Thyroid gland (tissue), 4 donors: ENCODE measurements at regions not wholly inside any gene's neighbourhood (a gene's known extent, or its start where the extent isn't known, plus 50 kb on each side); places are given as distances from the start of the nearest gene placed in this dataset.

Experiments used
- POLR2A ChIP-seq, 2 donors: fragments of 450-650 bp; IDR thresholded peaks; one replicate each; pipeline ENCODE4 v1.6.1; 2017; ENCODE audit warnings: antibody characterized with exemption in 2 of 2, mild to moderate bottlenecking in 2 of 2, moderate library complexity in 1 of 2
- TF ChIP-seq, protein P1 (sequence below), 6 experiments: fragments of 200-600 bp in 3 of 6; fragments of 450-650 bp in 3 of 6; sonication (generic) in 3 of 6; IDR thresholded peaks; one replicate each; pipeline ENCODE4 v1.5.1; 2016 to 2019; ENCODE audit warnings: antibody characterized with exemption in 6 of 6, mild to moderate bottlenecking in 2 of 6, inconsistent platforms in 1 of 6, moderate library complexity in 1 of 6

DNA sequence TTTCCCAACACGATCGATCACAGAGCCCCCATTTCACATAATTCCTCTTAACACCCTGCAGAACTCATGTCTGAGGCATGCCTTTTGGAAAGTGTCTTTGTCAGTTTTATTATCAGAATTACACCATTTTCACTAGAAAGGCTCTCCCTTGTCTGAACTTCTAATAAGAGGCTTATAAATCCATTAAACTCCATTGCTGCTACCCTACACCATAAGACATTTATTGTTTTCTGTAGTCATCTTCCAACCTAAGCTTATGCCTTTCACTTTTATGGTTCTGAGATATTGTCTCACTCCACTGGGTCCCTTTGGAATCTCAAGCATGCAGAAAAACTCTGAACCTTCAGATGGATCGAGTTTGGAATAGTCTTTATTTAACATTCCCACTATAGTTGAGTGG is 50.2 kb upstream of the TPM1 start:
- TF ChIP-seq, protein P1, sequence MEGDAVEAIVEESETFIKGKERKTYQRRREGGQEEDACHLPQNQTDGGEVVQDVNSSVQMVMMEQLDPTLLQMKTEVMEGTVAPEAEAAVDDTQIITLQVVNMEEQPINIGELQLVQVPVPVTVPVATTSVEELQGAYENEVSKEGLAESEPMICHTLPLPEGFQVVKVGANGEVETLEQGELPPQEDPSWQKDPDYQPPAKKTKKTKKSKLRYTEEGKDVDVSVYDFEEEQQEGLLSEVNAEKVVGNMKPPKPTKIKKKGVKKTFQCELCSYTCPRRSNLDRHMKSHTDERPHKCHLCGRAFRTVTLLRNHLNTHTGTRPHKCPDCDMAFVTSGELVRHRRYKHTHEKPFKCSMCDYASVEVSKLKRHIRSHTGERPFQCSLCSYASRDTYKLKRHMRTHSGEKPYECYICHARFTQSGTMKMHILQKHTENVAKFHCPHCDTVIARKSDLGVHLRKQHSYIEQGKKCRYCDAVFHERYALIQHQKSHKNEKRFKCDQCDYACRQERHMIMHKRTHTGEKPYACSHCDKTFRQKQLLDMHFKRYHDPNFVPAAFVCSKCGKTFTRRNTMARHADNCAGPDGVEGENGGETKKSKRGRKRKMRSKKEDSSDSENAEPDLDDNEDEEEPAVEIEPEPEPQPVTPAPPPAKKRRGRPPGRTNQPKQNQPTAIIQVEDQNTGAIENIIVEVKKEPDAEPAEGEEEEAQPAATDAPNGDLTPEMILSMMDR (IDR thresholded peaks at IDR 0.05), result no peak
- TF ChIP-seq POLR2A (IDR thresholded peaks at IDR 0.05), result no peak
